Spleen (tissue), 11 donors: ENCODE measurements at regions not wholly inside any gene's neighbourhood (a gene's known extent, or its start where the extent isn't known, plus 50 kb on each side); places are given as distances from the start of the nearest gene placed in this dataset.

Experiments
- DNase-seq: peaks from one replicate; pipeline ENCODE4 v3.0.0-alpha.2; 2020
- H3K27ac ChIP-seq, 8 donors: fragments of 200-600 bp; sonication (generic) in 7 of 8; 1 replicate in 4 of 8; 2 replicates in 4 of 8; pipeline versions ENCODE4 v1.5.0 to v1.8.0; 2016 to 2021; ENCODE audit warnings: inconsistent platforms in 4 of 8, mild to moderate bottlenecking in 4 of 8, moderate library complexity in 1 of 8
- H3K27me3 ChIP-seq, 7 donors: fragments of 200-600 bp; sonication (generic) in 6 of 7; replicated peaks in 1 of 7; 1 replicate in 4 of 7; 2 replicates in 3 of 7; pipeline versions ENCODE4 v1.5.0 to v1.8.0; 2016 to 2021; ENCODE audit warnings: inconsistent platforms in 3 of 7, mild to moderate bottlenecking in 1 of 7
- H3K36me3 ChIP-seq, 6 donors: fragments of 200-600 bp; sonication (generic) in 5 of 6; 1 replicate in 4 of 6; 2 replicates in 2 of 6; pipeline versions ENCODE4 v1.5.0 to v1.8.0; 2016 to 2021; ENCODE audit warnings: inconsistent platforms in 2 of 6
- H3K4me1 ChIP-seq, 6 donors: fragments of 200-600 bp; sonication (generic) in 5 of 6; 1 replicate in 3 of 6; 2 replicates in 3 of 6; pipeline versions ENCODE4 v1.5.0 to v1.8.0; 2016 to 2021; ENCODE audit warnings: inconsistent platforms in 3 of 6
- H3K4me3 ChIP-seq, 8 donors: fragments of 200-600 bp; sonication (generic) in 7 of 8; 1 replicate in 4 of 8; 2 replicates in 4 of 8; pipeline versions ENCODE4 v1.5.0 to v1.8.0; 2016 to 2021; ENCODE audit warnings: inconsistent platforms in 4 of 8, mild to moderate bottlenecking in 4 of 8, moderate library complexity in 2 of 8
- H3K9me3 ChIP-seq, 8 donors: fragments of 200-600 bp; sonication (generic) in 7 of 8; 1 replicate in 4 of 8; 2 replicates in 4 of 8; pipeline versions ENCODE4 v1.5.0 to v1.8.0; 2016 to 2021; ENCODE audit warnings: inconsistent platforms in 4 of 8
- CTCF ChIP-seq, 11 experiments: fragments of 200-600 bp in 7 of 11; fragments of 450-650 bp in 4 of 11; sonication (generic) in 4 of 11; IDR thresholded peaks in 8 of 11; conservative IDR thresholded peaks in 3 of 11; 1 replicate in 7 of 11; 2 replicates in 4 of 11; pipeline versions ENCODE4 v1.4.0 to v1.8.0; 2016 to 2021; ENCODE audit warnings: antibody characterized with exemption in 11 of 11, inconsistent platforms in 4 of 11, mild to moderate bottlenecking in 1 of 11
- POLR2A ChIP-seq, 3 donors: fragments of 450-650 bp; IDR thresholded peaks; one replicate each; pipeline ENCODE4 v1.5.1; 2017; ENCODE audit warnings: antibody characterized with exemption in 3 of 3, mild to moderate bottlenecking in 1 of 3
- POLR2AphosphoS5 ChIP-seq, 3 donors: sonication (generic); formaldehyde crosslinking; IDR thresholded peaks; one replicate each; pipeline ENCODE4 v1.5.1; 2017; ENCODE audit warnings: antibody characterized with exemption in 3 of 3
- WGBS, 5 donors: extraction: QIAGEN DNeasy Blood & Tissue Kit in 3 of 5; methylation state at CpG; one replicate each; pipeline versions ENCODE4 v1.1.5 to v1.1.7; 2013 to 2018; 5-methylcytosine and 5-hydroxymethylcytosine counted together
- intact Hi-C: fragments of 100-400 bp; cut with DNase I; formaldehyde crosslinking; loops from one replicate; pipeline ENCODE4 v1.15.0; 2023; ENCODE audit warnings: low total_unique reads
- donor health status: healthy with polysubstance abuse.
- donor health status: DM: no; HTN: no; CAD: no; lungs with moderate emphysema.
- donor health status: DM: no; HTN: no; CAD: no.
- donor health status: Bipolar disorder and iron deficiency.
- donor health status: healthy.
- donor health status: DM: no; HTN: no; CAD: no.
- donor health status: DM: yes; HTN: yes; CAD: no.

GRCh38 chr1:193348769-193349535 lies 162.5 kb upstream of the B3GALT2 start:
- no peaks in the 10 kb centered on the region for H3K36me3 ChIP-seq
- H3K4me3 ChIP-seq: no peak overlapping the region
- no peaks in the 10 kb centered on the region for H3K4me1 ChIP-seq
- no peaks in the 10 kb centered on the region for H3K27me3 ChIP-seq
- TF ChIP-seq POLR2A (IDR thresholded peaks at IDR 0.05): no peak
- TF ChIP-seq CTCF (IDR thresholded peaks at IDR 0.05 in 8 of 11, conservative IDR thresholded peaks at IDR 0.05 in 3 of 11): no peak
- no peak for TF ChIP-seq POLR2AphosphoS5 (IDR thresholded peaks at IDR 0.05)
- H3K9me3 ChIP-seq: no peaks in the 10 kb centered on the region
- H3K27ac ChIP-seq: peak overlapping the region in 2 of 8 donors; percentile 17 to 30
- intact Hi-C loops: no loop called here
- WGBS, 5 donors: 69 to 89% (median 78%) methylated on average over 3 of the region's 3 CpGs
- DNase-seq: no peak

- Histone ChIP-seq H3K27ac (peak overlapping the region in 2 of 8 donors; percentile 17 to 30), H3K9me3 (no peaks in the 10 kb centered on the region), H3K4me1 (no peaks in the 10 kb centered on the region), H3K4me3 (no peak overlapping the region), H3K27me3 (no peaks in the 10 kb centered on the region), H3K36me3 (no peaks in the 10 kb centered on the region)
- WGBS, 5 donors: 72 to 81% (median 76%) methylated on average over 6 of the region's 6 CpGs
- intact Hi-C loops: no loop called here
- no peak for DNase-seq
- no peak for TF ChIP-seq CTCF (IDR thresholded peaks at IDR 0.05 in 8 of 11, conservative IDR thresholded peaks at IDR 0.05 in 3 of 11)
- no peak for TF ChIP-seq POLR2AphosphoS5 (IDR thresholded peaks at IDR 0.05)
- no peak for TF ChIP-seq POLR2A (IDR thresholded peaks at IDR 0.05)
Measured at GRCh38 chr1:193348091-193348768, 161.8 kb upstream of the B3GALT2 start.

- no peak for DNase-seq
- no peak for TF ChIP-seq POLR2A (IDR thresholded peaks at IDR 0.05)
- Histone ChIP-seq H3K4me3 (no peak overlapping the region), H3K9me3 (no peaks in the 10 kb centered on the region), H3K27ac (no peak overlapping the region), H3K27me3 (no peaks in the 10 kb centered on the region), H3K36me3 (no peaks in the 10 kb centered on the region), H3K4me1 (no peaks in the 10 kb centered on the region)
- intact Hi-C loops: no loop called here
Measured at GRCh38 chr1:193346085-193346484, 159.7 kb upstream of the B3GALT2 start.

GRCh38 chr1:193342811-193343210 lies 156.4 kb upstream of the B3GALT2 start:
- Histone ChIP-seq H3K27me3 (no peaks in the 10 kb centered on the region), H3K9me3 (no peaks in the 10 kb centered on the region), H3K4me3 (no peak overlapping the region), H3K27ac (no peak overlapping the region), H3K36me3 (no peaks in the 10 kb centered on the region), H3K4me1 (no peaks in the 10 kb centered on the region)
- intact Hi-C loops: no loop called here
- no peak for DNase-seq
- 95 to 98% (median 97%) methylated on average over 13 of the region's 13 CpGs for WGBS, 5 donors
- no peak for TF ChIP-seq POLR2A (IDR thresholded peaks at IDR 0.05)
- no peak for TF ChIP-seq CTCF (IDR thresholded peaks at IDR 0.05 in 8 of 11, conservative IDR thresholded peaks at IDR 0.05 in 3 of 11)
- TF ChIP-seq POLR2AphosphoS5 (IDR thresholded peaks at IDR 0.05): no peak
